H1 (cell line): ENCODE measurements at regions not wholly inside any gene's neighbourhood (a gene's known extent, or its start where the extent isn't known, plus 50 kb on each side); places are given as distances from the start of the nearest gene placed in this dataset.

Experiments used
- CTCF ChIA-PET: fragments of 300-600 bp; sonication (Branson Sonifier 250); formaldehyde crosslinking; loops from one replicate; lab custom pipeline; 2021; ENCODE audit not compliant: partially characterized antibody; lab: Charles Lee
- POLR2A ChIA-PET: fragments of 300-600 bp; sonication (Branson Sonifier 250); formaldehyde crosslinking; loops from one replicate; lab custom pipeline; 2021; ENCODE audit warnings: inconsistent platforms; ENCODE audit not compliant: partially characterized antibody; lab: Charles Lee
- DNase-seq, 2 experiments: peaks; one replicate each; pipeline versions ENCODE4 v3.0.0 to v3.0.0-alpha.2; 2010 to 2022; ENCODE audit warnings: low spot score in 2 of 2, low read depth in 1 of 2, mixed read lengths in 1 of 2
- FAIRE-seq: peaks from 2 replicates; lab custom pipeline; 2011; peaks lifted over from hg19 to GRCh38; lab: Jason Lieb, UNC
- H2AFZ ChIP-seq: 2 replicates; pipeline ENCODE4 v1.8.1; 2012; ENCODE audit warnings: low read length, inconsistent platforms
- H2AK5ac ChIP-seq: 2 replicates; pipeline ENCODE4 v1.6.1; 2013; ENCODE audit warnings: low read depth, low read length
- H2BK120ac ChIP-seq: replicated peaks from 2 replicates; pipeline ENCODE3; 2013; ENCODE audit warnings: low read depth, low read length, inconsistent platforms
- H2BK12ac ChIP-seq: 2 replicates; pipeline ENCODE4 v1.6.1; 2013; ENCODE audit warnings: low read depth, low read length
- H2BK15ac ChIP-seq: 2 replicates; pipeline ENCODE4 v1.6.1; 2013; ENCODE audit warnings: low read length
- H2BK20ac ChIP-seq: 2 replicates; pipeline ENCODE4 v1.6.1; 2013; ENCODE audit warnings: low read length
- H2BK5ac ChIP-seq: 2 replicates; pipeline ENCODE4 v1.6.1; 2013; ENCODE audit warnings: low read depth, low read length
- H3K14ac ChIP-seq: 2 replicates; pipeline ENCODE4 v1.6.1; 2013; ENCODE audit warnings: inconsistent platforms; ENCODE audit not compliant: insufficient read length
- H3K18ac ChIP-seq: 2 replicates; pipeline ENCODE4 v1.6.1; 2013; ENCODE audit warnings: low read length; ENCODE audit errors: extremely low read depth
- H3K23ac ChIP-seq: 2 replicates; pipeline ENCODE4 v1.6.1; 2013; ENCODE audit warnings: inconsistent platforms; ENCODE audit not compliant: insufficient read length
- H3K23me2 ChIP-seq: 2 replicates; pipeline ENCODE4 v1.6.1; 2013; ENCODE audit warnings: low read depth, low read length
- H3K27ac ChIP-seq: 2 replicates; pipeline ENCODE4 v1.6.1; 2011; ENCODE audit warnings: low read depth, low read length, inconsistent platforms
- H3K27me3 ChIP-seq, 4 experiments: replicated peaks in 1 of 4; 1 replicate in 1 of 4; 2 replicates in 3 of 4; pipeline versions ENCODE4 v1.6.1 to v1.8.1; 2011 to 2013; ENCODE audit warnings: low read length in 3 of 4, mild to moderate bottlenecking in 3 of 4, inconsistent platforms in 2 of 4, mixed read lengths in 2 of 4, moderate library complexity in 1 of 4; ENCODE audit not compliant: control insufficient read depth in 3 of 4, insufficient read depth in 3 of 4; ENCODE audit errors: extremely low read depth in 1 of 4
- H3K36me3 ChIP-seq, 4 experiments: 2 replicates each; pipeline versions ENCODE4 v1.6.1 to v1.8.1; 2011 to 2013; ENCODE audit warnings: mild to moderate bottlenecking in 4 of 4, low read length in 3 of 4, moderate library complexity in 2 of 4, control low read depth in 1 of 4, inconsistent platforms in 1 of 4; ENCODE audit not compliant: insufficient read depth in 4 of 4, control insufficient read depth in 2 of 4
- H3K4ac ChIP-seq: replicated peaks from 2 replicates; pipeline ENCODE3; 2013; ENCODE audit warnings: low read length, low read depth, mixed read lengths, inconsistent platforms; ENCODE audit not compliant: insufficient read length
- H3K4me1 ChIP-seq, 4 experiments: replicated peaks in 1 of 4; 1 replicate in 1 of 4; 2 replicates in 3 of 4; pipeline versions ENCODE4 v1.6.1 to v1.8.1; 2011 to 2013; ENCODE audit warnings: low read length in 3 of 4, inconsistent platforms in 2 of 4, mixed read lengths in 1 of 4; ENCODE audit not compliant: insufficient read depth in 4 of 4, control insufficient read depth in 3 of 4
- H3K4me2 ChIP-seq, 2 experiments: 2 replicates each; pipeline versions ENCODE4 v1.6.1 to v1.8.1; 2011 to 2013; ENCODE audit warnings: low read depth in 2 of 2, low read length in 2 of 2, control low read depth in 1 of 2, inconsistent platforms in 1 of 2, mild to moderate bottlenecking in 1 of 2; ENCODE audit not compliant: insufficient read depth in 1 of 2
- H3K4me3 ChIP-seq, 4 experiments: fragments of 200-600, 300-600 bp in 1 of 4; sonication (generic), shearing (Covaris generic), sonication (Bioruptor Twin) in 1 of 4; 2 replicates each; pipeline versions ENCODE4 v1.5.1 to v1.8.1; 2011 to 2016; ENCODE audit warnings: low read length in 4 of 4, low read depth in 3 of 4, control low read depth in 2 of 4, inconsistent platforms in 2 of 4, mild to moderate bottlenecking in 2 of 4, mixed read lengths in 1 of 4, moderate library complexity in 1 of 4; ENCODE audit not compliant: insufficient read depth in 2 of 4; ENCODE audit errors: extremely low read depth in 1 of 4
- H3K56ac ChIP-seq: replicated peaks from 2 replicates; pipeline ENCODE3; 2013; ENCODE audit warnings: low read depth, mild to moderate bottlenecking, mixed read lengths, low read length, inconsistent platforms; ENCODE audit not compliant: insufficient read length
- H3K79me1 ChIP-seq: 2 replicates; pipeline ENCODE4 v1.6.1; 2013; ENCODE audit warnings: low read depth, low read length, control low read depth
- H3K79me2 ChIP-seq, 2 experiments: 2 replicates each; pipeline versions ENCODE4 v1.6.1 to v1.8.1; 2012 to 2013; ENCODE audit warnings: low read length in 2 of 2, mild to moderate bottlenecking in 2 of 2, inconsistent platforms in 1 of 2; ENCODE audit not compliant: insufficient read depth in 2 of 2, control insufficient read depth in 1 of 2
- H3K9ac ChIP-seq, 4 experiments: replicated peaks in 1 of 4; 1 replicate in 1 of 4; 2 replicates in 3 of 4; pipeline versions ENCODE4 v1.6.1 to v1.8.1; 2011 to 2013; ENCODE audit warnings: low read depth in 3 of 4, low read length in 3 of 4, control low read depth in 2 of 4, mild to moderate bottlenecking in 2 of 4, moderate library complexity in 2 of 4, inconsistent platforms in 1 of 4; ENCODE audit errors: extremely low read depth in 1 of 4
- H3K9me3 ChIP-seq, 2 experiments: 2 replicates each; pipeline versions ENCODE4 v1.6.1 to v1.8.1; 2012 to 2013; ENCODE audit warnings: mild to moderate bottlenecking in 2 of 2, moderate library complexity in 2 of 2, control low read depth in 1 of 2, inconsistent platforms in 1 of 2, low read depth in 1 of 2, low read length in 1 of 2, mixed read lengths in 1 of 2; ENCODE audit not compliant: insufficient read depth in 2 of 2
- H4K20me1 ChIP-seq, 2 experiments: replicated peaks in 1 of 2; 2 replicates each; pipeline versions ENCODE3 to v1.8.1; 2011 to 2013; ENCODE audit warnings: inconsistent platforms in 2 of 2, low read length in 2 of 2, mild to moderate bottlenecking in 1 of 2; ENCODE audit not compliant: insufficient read depth in 2 of 2, control insufficient read depth in 1 of 2
- H4K5ac ChIP-seq: 2 replicates; pipeline ENCODE4 v1.6.1; 2013; ENCODE audit warnings: low read length, low read depth, mixed read lengths, inconsistent platforms; ENCODE audit not compliant: insufficient read length
- H4K8ac ChIP-seq: 2 replicates; pipeline ENCODE4 v1.8.0; 2013; ENCODE audit warnings: mild to moderate bottlenecking, moderate library complexity, low read length, inconsistent platforms; ENCODE audit not compliant: insufficient read depth; ENCODE audit errors: extremely low read depth
- H4K91ac ChIP-seq: replicated peaks from 2 replicates; pipeline ENCODE3; 2013; ENCODE audit warnings: low read length, mixed read lengths, inconsistent platforms; ENCODE audit not compliant: insufficient read length
- ASH2L ChIP-seq: fragments of 200-600, 300-600 bp; sonication (generic); IDR thresholded peaks from one replicate; pipeline ENCODE4 v1.7.1; 2017; ENCODE audit warnings: low read length
- BCL11A ChIP-seq, 2 experiments: IDR thresholded peaks; one replicate each; pipeline ENCODE4 v1.6.1; 2011; ENCODE audit warnings: low read depth in 2 of 2, low read length in 2 of 2, mild to moderate bottlenecking in 2 of 2
- CEBPB ChIP-seq: IDR thresholded peaks from 2 replicates; pipeline ENCODE4 v1.6.1; 2012; ENCODE audit warnings: low read depth, low read length
- EP300 ChIP-seq, 2 experiments: IDR thresholded peaks; 1 replicate in 1 of 2; 2 replicates in 1 of 2; pipeline ENCODE4 v1.6.1; 2011 to 2012; ENCODE audit warnings: low read depth in 2 of 2, low read length in 2 of 2, mild to moderate bottlenecking in 2 of 2, borderline replicate concordance in 1 of 2, inconsistent platforms in 1 of 2, moderate library complexity in 1 of 2
- GTF2F1 ChIP-seq: IDR thresholded peaks from 2 replicates; pipeline ENCODE4 v1.6.1; 2012; ENCODE audit warnings: low read depth, low read length, improper control_type of control experiment, borderline replicate concordance
- HDAC2 ChIP-seq, 2 experiments: fragments of 300-600 bp in 1 of 2; sonication (generic) in 1 of 2; IDR thresholded peaks; 2 replicates each; pipeline ENCODE4 v1.6.1; 2011 to 2012; ENCODE audit warnings: low read depth in 2 of 2, low read length in 2 of 2, mild to moderate bottlenecking in 2 of 2, moderate library complexity in 2 of 2, borderline replicate concordance in 1 of 2, inconsistent platforms in 1 of 2
- POU5F1 ChIP-seq: IDR thresholded peaks from 2 replicates; pipeline ENCODE4 v1.6.1; 2011; ENCODE audit warnings: low read depth, mild to moderate bottlenecking, low read length, moderate library complexity
- RBBP5 ChIP-seq: IDR thresholded peaks from 2 replicates; pipeline ENCODE4 v1.7.1; 2012; ENCODE audit warnings: low read depth, mild to moderate bottlenecking, inconsistent platforms, low read length, moderate library complexity, borderline replicate concordance
- WGBS, 2 experiments: shearing (Covaris generic) in 1 of 2; methylation state at CpG; one replicate each; pipeline versions ENCODE4 v1.1.6 to v1.1.7; 2013 to 2015; ENCODE audit warnings: low lambda C conversion rate in 2 of 2, mixed read lengths in 2 of 2, inconsistent platforms in 1 of 2, low coverage in 1 of 2, missing lambda C conversion rate in 1 of 2; ENCODE audit not compliant: insufficient replicate concordance in 2 of 2, insufficient coverage in 1 of 2, insufficient read length in 1 of 2; ENCODE audit errors: extremely low coverage in 1 of 2, missing lambda C conversion rate in 1 of 2; 5-methylcytosine and 5-hydroxymethylcytosine counted together
- TF ChIP-seq, protein P1 (sequence below), 3 experiments: IDR thresholded peaks; 1 replicate in 2 of 3; 2 replicates in 1 of 3; pipeline versions ENCODE4 v1.5.1 to v1.6.1; 2011; ENCODE audit warnings: low read length in 3 of 3, mild to moderate bottlenecking in 3 of 3, inconsistent platforms in 2 of 3, low read depth in 1 of 3, moderate library complexity in 1 of 3; ENCODE audit not compliant: insufficient read depth in 1 of 3; ENCODE audit errors: control extremely low read depth in 1 of 3
- TF ChIP-seq, protein P2 (sequence below): IDR thresholded peaks from 2 replicates; pipeline ENCODE4 v1.6.1; 2011; ENCODE audit warnings: low read depth, mild to moderate bottlenecking, low read length; ENCODE audit not compliant: insufficient read depth

- no peak overlapping the region for H2BK20ac ChIP-seq
- no peaks in the 10 kb centered on the region for H3K27me3 ChIP-seq
- no peak overlapping the region for H2AFZ ChIP-seq
- no peak overlapping the region for H3K56ac ChIP-seq
- no peak for DNase-seq
- FAIRE-seq, result no peak
- H4K5ac ChIP-seq, result no peak overlapping the region
- H3K4me3 ChIP-seq, result no peak overlapping the region
- no peak overlapping the region for H2BK12ac ChIP-seq
- H2BK120ac ChIP-seq, result no peak overlapping the region
- no peaks in the 10 kb centered on the region for H3K36me3 ChIP-seq
- H3K4ac ChIP-seq, result no peak overlapping the region
- no peak overlapping the region for H3K27ac ChIP-seq
- H3K4me2 ChIP-seq, result no peak overlapping the region
- H3K9me3 ChIP-seq, result peaks cover 0 to 8% of the 10 kb centered on the region in 2 experiments; a peak in 2 of 4 replicates
- H3K79me2 ChIP-seq, result no peaks in the 10 kb centered on the region
- H2AK5ac ChIP-seq, result no peak overlapping the region
- WGBS, 2 experiments, result 90% methylated on average over 9 of the region's 9 CpGs; no CpG with 5 or more reads in 1 of the 2 experiments
- H3K23me2 ChIP-seq, result no peaks in the 10 kb centered on the region
- H2BK5ac ChIP-seq, result no peak overlapping the region
- no peak overlapping the region for H3K18ac ChIP-seq
- ChIA-PET CTCF (interaction anchor here (0.7 to 1.6 kb wide), 4 partner anchors 8 to 258 kb away, joined by 3 to 4 read pairs (median 3); no protein-coding TSS in a partner anchor), POLR2A (no interaction called here)
- H3K4me1 ChIP-seq, result peaks cover 0 to 2% (median 0%) of the 10 kb centered on the region in 4 experiments; a peak in 2 of 7 replicates
- no peak overlapping the region for H4K8ac ChIP-seq
- H4K91ac ChIP-seq, result no peak overlapping the region
- H3K23ac ChIP-seq, result no peak overlapping the region
- no peaks in the 10 kb centered on the region for H3K79me1 ChIP-seq
- H4K20me1 ChIP-seq, result no peaks in the 10 kb centered on the region
- H3K14ac ChIP-seq, result no peak overlapping the region
- H2BK15ac ChIP-seq, result no peak overlapping the region
- no peak overlapping the region for H3K9ac ChIP-seq
- TF ChIP-seq HDAC2 (IDR thresholded peaks at IDR 0.05; ENCODE audit: borderline replicate concordance in 1 of 2, low read depth in 2 of 2, low read length in 2 of 2) (no peak), EP300 (IDR thresholded peaks at IDR 0.05; ENCODE audit: borderline replicate concordance in 1 of 2, low read depth in 2 of 2, low read length in 2 of 2) (peak in 1 of 2 experiments; percentile 93; a peak in 1 of 3 replicates), ASH2L (no peak), GTF2F1 (no peak), RBBP5 (no peak), POU5F1 (no peak), CEBPB (0 out of 2 replicates have a peak, but pooled peaks have one; percentile 5), BCL11A (IDR thresholded peaks at IDR 0.05; ENCODE audit: low read depth in 2 of 2, low read length in 2 of 2) (no peak)
- TF ChIP-seq, protein P1, sequence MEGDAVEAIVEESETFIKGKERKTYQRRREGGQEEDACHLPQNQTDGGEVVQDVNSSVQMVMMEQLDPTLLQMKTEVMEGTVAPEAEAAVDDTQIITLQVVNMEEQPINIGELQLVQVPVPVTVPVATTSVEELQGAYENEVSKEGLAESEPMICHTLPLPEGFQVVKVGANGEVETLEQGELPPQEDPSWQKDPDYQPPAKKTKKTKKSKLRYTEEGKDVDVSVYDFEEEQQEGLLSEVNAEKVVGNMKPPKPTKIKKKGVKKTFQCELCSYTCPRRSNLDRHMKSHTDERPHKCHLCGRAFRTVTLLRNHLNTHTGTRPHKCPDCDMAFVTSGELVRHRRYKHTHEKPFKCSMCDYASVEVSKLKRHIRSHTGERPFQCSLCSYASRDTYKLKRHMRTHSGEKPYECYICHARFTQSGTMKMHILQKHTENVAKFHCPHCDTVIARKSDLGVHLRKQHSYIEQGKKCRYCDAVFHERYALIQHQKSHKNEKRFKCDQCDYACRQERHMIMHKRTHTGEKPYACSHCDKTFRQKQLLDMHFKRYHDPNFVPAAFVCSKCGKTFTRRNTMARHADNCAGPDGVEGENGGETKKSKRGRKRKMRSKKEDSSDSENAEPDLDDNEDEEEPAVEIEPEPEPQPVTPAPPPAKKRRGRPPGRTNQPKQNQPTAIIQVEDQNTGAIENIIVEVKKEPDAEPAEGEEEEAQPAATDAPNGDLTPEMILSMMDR (IDR thresholded peaks at IDR 0.05; ENCODE audit: control extremely low read depth in 1 of 3, insufficient read depth in 1 of 3, low read depth in 1 of 3, low read length in 3 of 3), result no peak
- TF ChIP-seq, protein P2, sequence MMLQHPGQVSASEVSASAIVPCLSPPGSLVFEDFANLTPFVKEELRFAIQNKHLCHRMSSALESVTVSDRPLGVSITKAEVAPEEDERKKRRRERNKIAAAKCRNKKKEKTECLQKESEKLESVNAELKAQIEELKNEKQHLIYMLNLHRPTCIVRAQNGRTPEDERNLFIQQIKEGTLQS, result no peak
Observed at GRCh38 chr13:99140831-99141230, 59.8 kb upstream of the UBAC2 start.
